Mucosa of gallbladder (tissue), 1 donor: ENCODE measurements at regions not wholly inside any gene's neighbourhood (a gene's known extent, or its start where the extent isn't known, plus 50 kb on each side); places are given as distances from the start of the nearest gene placed in this dataset.
"Not testable (repeated sequence)": the region's sequence is repeated elsewhere in the genome, so short reads cannot be mapped to it uniquely, and the experiment has no call there.

ENCODE experiments used
- DNase-seq: peaks from one replicate; pipeline ENCODE4 v3.0.0-alpha.2; 2020; ENCODE audit warnings: low spot score
- donor health status: DM: no; HTN: no; CAD: no.

GRCh38 chr3:74281705-74282104 is 332.8 kb downstream of the CNTN3 start:
- no peak for DNase-seq

GRCh38 chr3:74273555-74274402 is 340.7 kb downstream of the CNTN3 start:
- DNase-seq = peak; percentile 39

- peak; percentile 55 for DNase-seq
These were observed 341.4 kb downstream of the CNTN3 start for GRCh38 chr3:74273091-74273490.

GRCh38 chr3:74271541-74271940 is 342.9 kb downstream of the CNTN3 start:
- no peak for DNase-seq

GRCh38 chr3:74269689-74270088 is 344.8 kb downstream of the CNTN3 start:
- no peak for DNase-seq

GRCh38 chr3:74268753-74269152 is 345.7 kb downstream of the CNTN3 start:
- DNase-seq = no peak

GRCh38 chr3:74267588-74268184 is 346.8 kb downstream of the CNTN3 start:
- DNase-seq = peak; percentile 21

GRCh38 chr3:74267131-74267530 is 347.3 kb downstream of the CNTN3 start:
- no peak for DNase-seq

GRCh38 chr3:74265069-74265468 is 349.4 kb downstream of the CNTN3 start:
- no peak for DNase-seq

- DNase-seq = no peak
These were observed 351.4 kb downstream of the CNTN3 start for GRCh38 chr3:74263031-74263430.

GRCh38 chr3:74233091-74233490 is 381.4 kb downstream of the CNTN3 start:
- no peak for DNase-seq

- DNase-seq = no peak
These were observed 397.0 kb downstream of the CNTN3 start for GRCh38 chr3:74217467-74217866.

GRCh38 chr3:74214286-74214685 is 400.2 kb downstream of the CNTN3 start:
- no peak for DNase-seq

GRCh38 chr3:74210739-74211138 is 403.7 kb downstream of the CNTN3 start:
- no peak for DNase-seq

GRCh38 chr3:74200952-74201351 is 413.5 kb downstream of the CNTN3 start:
- DNase-seq = no peak

GRCh38 chr3:74178664-74179063 is 435.8 kb downstream of the CNTN3 start:
- DNase-seq = not testable (repeated sequence)

GRCh38 chr3:74173090-74173489 is 441.4 kb downstream of the CNTN3 start:
- no peak for DNase-seq

- no peak for DNase-seq
These were observed 446.5 kb downstream of the CNTN3 start for GRCh38 chr3:74167926-74168325.

GRCh38 chr3:74165211-74165610 is 449.2 kb downstream of the CNTN3 start:
- DNase-seq = no peak

GRCh38 chr3:74149466-74149865 is 465.0 kb downstream of the CNTN3 start:
- no peak for DNase-seq

GRCh38 chr3:74145277-74145676 is 469.2 kb downstream of the CNTN3 start:
- no peak for DNase-seq

GRCh38 chr3:74139648-74140047 is 474.8 kb downstream of the CNTN3 start:
- no peak for DNase-seq

- DNase-seq = no peak
These were observed 476.7 kb downstream of the CNTN3 start for GRCh38 chr3:74137790-74138189.
